Chondrocyte (in vitro differentiated cells): ENCODE measurements at regions not wholly inside any gene's neighbourhood (a gene's known extent, or its start where the extent isn't known, plus 50 kb on each side); places are given as distances from the start of the nearest gene placed in this dataset.

ENCODE experiments used
- DNase-seq: peaks from one replicate; pipeline ENCODE4 v3.0.0; 2021; ENCODE audit warnings: mixed read lengths, low spot score
- H3K27ac Mint-ChIP-seq: one replicate; pipeline ENCODE4 v1.8.0; 2021; ENCODE audit warnings: mild to moderate bottlenecking, moderate library complexity, mixed read lengths; ENCODE audit not compliant: unreplicated experiment
- H3K27me3 Mint-ChIP-seq: 2 replicates; pipeline ENCODE4 v1.8.0; 2021; ENCODE audit warnings: low read depth, mixed read lengths
- H3K36me3 Mint-ChIP-seq: 2 replicates; pipeline ENCODE4 v1.8.0; 2021; ENCODE audit warnings: low read depth, mixed read lengths
- H3K4me1 Mint-ChIP-seq: 2 replicates; pipeline ENCODE4 v1.8.0; 2021; ENCODE audit warnings: low read depth, mild to moderate bottlenecking, mixed read lengths
- H3K4me3 Mint-ChIP-seq: one replicate; pipeline ENCODE4 v1.8.0; 2021; ENCODE audit warnings: mild to moderate bottlenecking, moderate library complexity, mixed read lengths; ENCODE audit not compliant: unreplicated experiment
- H3K9me3 Mint-ChIP-seq: 2 replicates; pipeline ENCODE4 v1.8.0; 2021; ENCODE audit warnings: low read depth, mixed read lengths
- TF ChIP-seq, protein P1 (sequence below): fragments of 200-600 bp; sonication (generic); IDR thresholded peaks from 2 replicates; pipeline ENCODE4 v1.5.0; 2021; ENCODE audit warnings: antibody characterized with exemption, mild to moderate bottlenecking, moderate library complexity

DNA sequence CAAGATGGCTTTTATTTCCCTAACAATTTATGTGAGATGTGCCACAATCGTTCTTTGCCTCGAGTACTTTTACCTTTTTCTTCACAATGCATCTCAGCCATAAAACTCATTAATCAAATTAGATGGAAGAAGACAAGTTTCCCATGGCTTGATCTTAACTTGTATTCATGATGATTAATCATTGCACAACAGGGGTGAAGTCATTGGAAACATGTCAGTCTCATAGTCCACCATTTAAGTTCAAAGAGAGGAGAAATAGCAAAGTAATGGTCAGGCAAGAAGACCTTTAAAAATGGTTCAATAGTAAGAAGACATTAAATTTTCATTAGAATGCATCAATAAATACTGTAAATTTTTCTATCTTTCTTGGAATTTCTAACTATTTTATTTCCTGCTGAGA is 136.3 kb downstream of the FOXG1 start:
- DNase-seq, result no peak
- peaks cover 3% of the 10 kb centered on the region for H3K27me3 Mint-ChIP-seq
- H3K27ac Mint-ChIP-seq, result no peak overlapping the region
- no peak overlapping the region for H3K4me3 Mint-ChIP-seq
- no peaks in the 10 kb centered on the region for H3K4me1 Mint-ChIP-seq
- TF ChIP-seq, protein P1, sequence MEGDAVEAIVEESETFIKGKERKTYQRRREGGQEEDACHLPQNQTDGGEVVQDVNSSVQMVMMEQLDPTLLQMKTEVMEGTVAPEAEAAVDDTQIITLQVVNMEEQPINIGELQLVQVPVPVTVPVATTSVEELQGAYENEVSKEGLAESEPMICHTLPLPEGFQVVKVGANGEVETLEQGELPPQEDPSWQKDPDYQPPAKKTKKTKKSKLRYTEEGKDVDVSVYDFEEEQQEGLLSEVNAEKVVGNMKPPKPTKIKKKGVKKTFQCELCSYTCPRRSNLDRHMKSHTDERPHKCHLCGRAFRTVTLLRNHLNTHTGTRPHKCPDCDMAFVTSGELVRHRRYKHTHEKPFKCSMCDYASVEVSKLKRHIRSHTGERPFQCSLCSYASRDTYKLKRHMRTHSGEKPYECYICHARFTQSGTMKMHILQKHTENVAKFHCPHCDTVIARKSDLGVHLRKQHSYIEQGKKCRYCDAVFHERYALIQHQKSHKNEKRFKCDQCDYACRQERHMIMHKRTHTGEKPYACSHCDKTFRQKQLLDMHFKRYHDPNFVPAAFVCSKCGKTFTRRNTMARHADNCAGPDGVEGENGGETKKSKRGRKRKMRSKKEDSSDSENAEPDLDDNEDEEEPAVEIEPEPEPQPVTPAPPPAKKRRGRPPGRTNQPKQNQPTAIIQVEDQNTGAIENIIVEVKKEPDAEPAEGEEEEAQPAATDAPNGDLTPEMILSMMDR, result no peak
- peaks cover 14% of the 10 kb centered on the region for H3K9me3 Mint-ChIP-seq
- H3K36me3 Mint-ChIP-seq, result no peaks in the 10 kb centered on the region

DNA sequence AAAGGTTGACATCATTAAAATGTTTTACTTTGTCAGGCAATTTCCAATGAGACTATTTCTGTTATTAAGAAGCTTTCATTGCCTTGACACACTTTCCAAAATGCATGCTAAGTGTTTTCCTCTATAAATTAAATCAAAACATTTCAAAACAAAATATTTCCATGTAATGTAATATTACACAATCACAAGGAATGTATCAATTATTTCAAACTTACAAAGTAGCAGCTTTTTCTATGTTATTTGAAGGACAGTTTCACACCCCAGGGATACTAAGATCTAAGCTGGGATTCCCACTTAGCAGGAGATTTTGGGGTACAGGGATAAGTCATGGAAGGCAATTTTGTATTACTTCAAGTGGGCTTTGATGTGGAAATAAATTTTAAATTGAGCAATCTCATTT is 144.9 kb downstream of the FOXG1 start:
- no peaks in the 10 kb centered on the region for H3K36me3 Mint-ChIP-seq
- DNase-seq, result no peak
- no peaks in the 10 kb centered on the region for H3K4me1 Mint-ChIP-seq
- peaks cover 9% of the 10 kb centered on the region for H3K9me3 Mint-ChIP-seq
- TF ChIP-seq, protein P1, result no peak
- no peak overlapping the region for H3K4me3 Mint-ChIP-seq
- no peak overlapping the region for H3K27ac Mint-ChIP-seq
- no peaks in the 10 kb centered on the region for H3K27me3 Mint-ChIP-seq

- H3K4me3 Mint-ChIP-seq, result no peak overlapping the region
- H3K27me3 Mint-ChIP-seq, result no peaks in the 10 kb centered on the region
- peaks cover 1% of the 10 kb centered on the region for H3K9me3 Mint-ChIP-seq
- TF ChIP-seq, protein P1, result no peak
- no peak for DNase-seq
- no peaks in the 10 kb centered on the region for H3K4me1 Mint-ChIP-seq
- H3K36me3 Mint-ChIP-seq, result no peaks in the 10 kb centered on the region
- no peak overlapping the region for H3K27ac Mint-ChIP-seq
Observed at GRCh38 chr14:28913056-28913455, 146.5 kb downstream of the FOXG1 start.

DNA sequence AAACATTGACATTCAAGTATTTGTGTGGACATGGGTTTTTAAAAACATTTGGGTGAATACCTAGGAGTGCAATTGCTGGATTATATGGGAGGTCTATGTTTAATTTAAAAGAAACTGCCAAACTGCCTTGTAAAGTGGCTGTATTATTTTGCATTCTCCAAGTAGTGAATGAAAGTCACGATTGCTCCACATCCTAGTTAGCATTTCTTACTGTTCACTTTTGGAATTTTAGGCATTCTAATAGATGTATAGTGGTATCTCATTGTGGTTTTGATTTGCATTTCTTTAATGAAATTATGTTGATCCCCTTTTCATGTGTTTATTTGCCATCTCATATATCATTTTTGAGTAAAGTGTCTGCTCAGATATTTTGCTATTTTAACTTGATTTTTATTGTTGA is 159.5 kb downstream of the FOXG1 start:
- Mint-ChIP-seq H3K4me1 (no peaks in the 10 kb centered on the region), H3K36me3 (no peaks in the 10 kb centered on the region), H3K27me3 (no peaks in the 10 kb centered on the region), H3K4me3 (no peak overlapping the region), H3K9me3 (no peaks in the 10 kb centered on the region), H3K27ac (no peak overlapping the region)
- no peak for DNase-seq
- TF ChIP-seq, protein P1, result no peak

GRCh38 chr14:28931999-28932398 is 165.4 kb downstream of the FOXG1 start:
- H3K36me3 Mint-ChIP-seq, result no peaks in the 10 kb centered on the region
- DNase-seq, result no peak
- H3K4me3 Mint-ChIP-seq, result no peak overlapping the region
- H3K9me3 Mint-ChIP-seq, result peaks cover 21% of the 10 kb centered on the region
- no peaks in the 10 kb centered on the region for H3K27me3 Mint-ChIP-seq
- H3K4me1 Mint-ChIP-seq, result no peaks in the 10 kb centered on the region
- TF ChIP-seq, protein P1, result no peak
- no peak overlapping the region for H3K27ac Mint-ChIP-seq
